ENCODE measurements at regions not wholly inside any gene's neighbourhood (a gene's known extent, or its start where the extent isn't known, plus 50 kb on each side); places are given as distances from the start of the nearest gene placed in this dataset.
A peak's percentile ranks its signal among the peaks of the same experiment; 100 is the strongest.

DNA sequence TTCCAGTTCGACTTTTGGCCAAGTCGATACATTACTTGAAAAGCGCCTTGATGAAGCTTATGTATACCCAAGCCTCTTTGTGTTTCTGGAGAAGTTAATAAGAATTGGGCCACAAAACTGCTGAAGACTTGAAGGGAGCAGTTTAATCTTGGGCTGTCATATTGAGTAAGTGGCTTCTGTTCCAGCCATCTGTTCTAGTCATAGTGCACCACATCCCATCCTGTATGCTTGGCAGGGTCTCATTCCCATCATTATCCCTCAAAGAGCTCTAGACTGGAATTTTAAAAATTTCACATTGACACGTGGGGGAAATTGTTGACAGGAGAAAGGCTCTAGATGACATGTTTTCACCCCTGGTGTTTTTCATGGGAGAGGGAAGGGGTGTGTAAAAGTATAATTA is 196.6 kb upstream of the PLPP4 start:
- no peak for DNase-seq
- TF ChIP-seq, protein P1, sequence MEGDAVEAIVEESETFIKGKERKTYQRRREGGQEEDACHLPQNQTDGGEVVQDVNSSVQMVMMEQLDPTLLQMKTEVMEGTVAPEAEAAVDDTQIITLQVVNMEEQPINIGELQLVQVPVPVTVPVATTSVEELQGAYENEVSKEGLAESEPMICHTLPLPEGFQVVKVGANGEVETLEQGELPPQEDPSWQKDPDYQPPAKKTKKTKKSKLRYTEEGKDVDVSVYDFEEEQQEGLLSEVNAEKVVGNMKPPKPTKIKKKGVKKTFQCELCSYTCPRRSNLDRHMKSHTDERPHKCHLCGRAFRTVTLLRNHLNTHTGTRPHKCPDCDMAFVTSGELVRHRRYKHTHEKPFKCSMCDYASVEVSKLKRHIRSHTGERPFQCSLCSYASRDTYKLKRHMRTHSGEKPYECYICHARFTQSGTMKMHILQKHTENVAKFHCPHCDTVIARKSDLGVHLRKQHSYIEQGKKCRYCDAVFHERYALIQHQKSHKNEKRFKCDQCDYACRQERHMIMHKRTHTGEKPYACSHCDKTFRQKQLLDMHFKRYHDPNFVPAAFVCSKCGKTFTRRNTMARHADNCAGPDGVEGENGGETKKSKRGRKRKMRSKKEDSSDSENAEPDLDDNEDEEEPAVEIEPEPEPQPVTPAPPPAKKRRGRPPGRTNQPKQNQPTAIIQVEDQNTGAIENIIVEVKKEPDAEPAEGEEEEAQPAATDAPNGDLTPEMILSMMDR (IDR thresholded peaks at IDR 0.05) = no peak
- no peak overlapping the region for H3K27ac Mint-ChIP-seq
- H3K36me3 Mint-ChIP-seq (ENCODE audit: low read depth) = no peaks in the 10 kb centered on the region
- no peaks in the 10 kb centered on the region for H3K9me3 Mint-ChIP-seq
- no peaks in the 10 kb centered on the region; the same call in 1 of the 2 replicates for H3K4me1 Mint-ChIP-seq (ENCODE audit: low read depth)
- H3K4me3 Mint-ChIP-seq = no peak overlapping the region
- H3K27me3 Mint-ChIP-seq (ENCODE audit: insufficient read depth) = peaks cover 4% of the 10 kb centered on the region; the same call in 1 of the 2 replicates

DNA sequence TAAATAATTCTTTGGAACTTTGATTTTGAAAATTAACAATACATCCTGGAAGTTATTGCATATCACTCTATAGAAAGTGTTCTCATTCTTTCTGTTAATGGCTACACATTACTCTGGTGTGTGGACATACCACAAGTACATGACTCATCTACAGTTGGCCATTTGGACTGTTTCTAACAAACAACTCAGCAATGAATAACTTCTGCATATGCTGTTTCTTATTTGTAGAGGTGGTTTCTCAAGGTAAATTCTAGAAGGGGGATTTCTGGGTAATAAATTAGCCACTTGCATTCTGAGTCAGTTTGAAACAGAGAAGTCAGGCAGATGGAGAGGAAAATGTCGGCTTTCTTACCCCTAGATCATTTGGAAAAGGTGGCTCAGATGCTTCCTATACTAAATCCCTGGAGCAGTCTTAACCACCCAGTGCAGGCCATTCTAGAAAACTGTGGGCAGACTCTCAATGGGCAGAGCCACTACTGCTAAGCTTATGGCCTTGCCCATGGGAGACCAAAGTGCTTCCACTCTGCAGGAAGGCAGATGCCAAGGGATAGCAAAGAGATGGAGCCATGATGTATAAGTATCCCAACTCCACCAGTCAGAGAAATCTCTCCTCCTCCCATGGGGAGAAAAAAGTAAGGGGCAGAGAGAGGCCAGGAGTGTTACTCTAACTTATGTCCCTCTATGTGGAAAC is 194.0 kb upstream of the PLPP4 start:
- no peaks in the 10 kb centered on the region for H3K36me3 Mint-ChIP-seq (ENCODE audit: low read depth)
- H3K4me3 Mint-ChIP-seq = no peak overlapping the region
- TF ChIP-seq, protein P1 (IDR thresholded peaks at IDR 0.05) = no peak
- no peaks in the 10 kb centered on the region; the same call in 1 of the 2 replicates for H3K4me1 Mint-ChIP-seq (ENCODE audit: low read depth)
- no peak overlapping the region for H3K27ac Mint-ChIP-seq
- peak; percentile 24 for DNase-seq
- peaks cover 4% of the 10 kb centered on the region; the same call in 1 of the 2 replicates for H3K27me3 Mint-ChIP-seq (ENCODE audit: insufficient read depth)
- no peaks in the 10 kb centered on the region for H3K9me3 Mint-ChIP-seq

DNA sequence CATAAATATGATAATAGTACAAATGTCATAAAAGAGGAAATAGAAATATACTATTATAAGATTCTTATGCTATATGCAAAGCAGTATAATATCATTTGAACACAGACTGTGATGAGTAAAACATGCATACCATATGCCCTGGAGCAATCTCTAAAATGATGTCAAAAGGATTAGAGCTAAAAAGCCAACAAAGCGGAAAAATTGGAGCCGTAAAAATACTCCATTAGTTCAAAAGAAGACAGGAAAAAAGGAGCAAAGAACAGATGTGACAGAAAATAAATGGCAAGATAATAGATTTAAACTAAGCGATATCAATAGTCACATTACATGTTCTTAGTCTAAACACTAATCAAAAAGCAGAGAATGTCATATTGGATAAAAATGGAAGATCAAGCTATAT is 191.0 kb upstream of the PLPP4 start:
- Mint-ChIP-seq H3K36me3 (ENCODE audit: low read depth) (no peaks in the 10 kb centered on the region), H3K27ac (no peak overlapping the region), H3K9me3 (no peaks in the 10 kb centered on the region), H3K27me3 (ENCODE audit: insufficient read depth) (no peaks in the 10 kb centered on the region), H3K4me1 (ENCODE audit: low read depth) (no peaks in the 10 kb centered on the region; the same call in 1 of the 2 replicates), H3K4me3 (no peak overlapping the region)
- no peak for DNase-seq
- TF ChIP-seq, protein P1 (IDR thresholded peaks at IDR 0.05) = no peak

DNA sequence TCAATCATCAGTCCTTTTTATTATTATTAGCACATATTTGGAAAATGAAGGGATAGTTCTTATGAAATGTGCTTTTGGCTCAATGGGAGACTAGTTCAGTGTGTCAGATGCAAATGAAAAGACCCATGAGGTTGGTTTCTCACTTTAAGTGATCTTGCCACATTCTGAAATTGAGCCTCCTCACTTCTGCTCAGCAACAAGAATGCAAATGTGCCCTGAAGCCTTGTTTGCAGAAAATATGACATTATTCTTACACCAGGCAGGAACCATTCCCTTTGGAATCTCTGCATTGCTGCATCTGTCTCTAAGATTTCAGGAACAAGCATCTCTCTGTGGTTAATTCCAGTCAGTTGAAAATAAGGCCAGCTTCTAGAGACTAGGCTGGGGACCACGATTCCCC is 186.1 kb upstream of the PLPP4 start:
- H3K36me3 Mint-ChIP-seq (ENCODE audit: low read depth) = no peaks in the 10 kb centered on the region
- no peaks in the 10 kb centered on the region for H3K27me3 Mint-ChIP-seq (ENCODE audit: insufficient read depth)
- DNase-seq = no peak
- no peak overlapping the region for H3K4me3 Mint-ChIP-seq
- H3K9me3 Mint-ChIP-seq = no peaks in the 10 kb centered on the region
- H3K27ac Mint-ChIP-seq = no peak overlapping the region
- TF ChIP-seq, protein P1 (IDR thresholded peaks at IDR 0.05) = no peak
- no peaks in the 10 kb centered on the region for H3K4me1 Mint-ChIP-seq (ENCODE audit: low read depth)

DNA sequence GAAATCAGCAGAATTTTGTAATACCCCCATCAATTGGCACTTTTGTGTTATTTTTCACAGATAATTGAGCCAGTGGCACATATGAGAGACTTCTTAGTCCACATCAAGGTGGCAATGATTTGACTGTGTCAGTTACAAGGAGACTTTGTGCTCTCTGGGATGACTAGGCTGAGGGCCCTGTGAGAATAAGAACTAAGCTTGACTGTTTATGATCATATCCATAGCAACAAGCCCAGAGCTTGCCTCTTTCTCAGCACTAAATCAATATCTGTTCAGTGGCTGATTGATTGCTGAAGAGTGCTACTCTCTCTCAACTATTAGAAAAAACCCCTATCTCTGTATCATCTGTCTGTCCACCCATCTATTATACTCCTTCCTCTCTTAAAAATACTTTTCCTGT is 185.3 kb upstream of the PLPP4 start:
- TF ChIP-seq, protein P1 (IDR thresholded peaks at IDR 0.05) = no peak
- Mint-ChIP-seq H3K4me1 (ENCODE audit: low read depth) (no peaks in the 10 kb centered on the region), H3K9me3 (no peaks in the 10 kb centered on the region), H3K27me3 (ENCODE audit: insufficient read depth) (no peaks in the 10 kb centered on the region), H3K27ac (no peak overlapping the region), H3K36me3 (ENCODE audit: low read depth) (no peaks in the 10 kb centered on the region), H3K4me3 (no peak overlapping the region)
- DNase-seq = no peak
